H1 (cell line): ENCODE measurements at regions not wholly inside any gene's neighbourhood (a gene's known extent, or its start where the extent isn't known, plus 50 kb on each side); places are given as distances from the start of the nearest gene placed in this dataset.

Source experiments
- CTCF ChIA-PET: fragments of 300-600 bp; sonication (Branson Sonifier 250); formaldehyde crosslinking; loops from one replicate; lab custom pipeline; 2021; ENCODE audit not compliant: partially characterized antibody; lab: Charles Lee
- POLR2A ChIA-PET: fragments of 300-600 bp; sonication (Branson Sonifier 250); formaldehyde crosslinking; loops from one replicate; lab custom pipeline; 2021; ENCODE audit warnings: inconsistent platforms; ENCODE audit not compliant: partially characterized antibody; lab: Charles Lee
- DNase-seq, 2 experiments: peaks; one replicate each; pipeline versions ENCODE4 v3.0.0 to v3.0.0-alpha.2; 2010 to 2022; ENCODE audit warnings: low spot score in 2 of 2, low read depth in 1 of 2, mixed read lengths in 1 of 2
- FAIRE-seq: peaks from 2 replicates; lab custom pipeline; 2011; peaks lifted over from hg19 to GRCh38; lab: Jason Lieb, UNC
- H2AFZ ChIP-seq: 2 replicates; pipeline ENCODE4 v1.8.1; 2012; ENCODE audit warnings: low read length, inconsistent platforms
- H2AK5ac ChIP-seq: 2 replicates; pipeline ENCODE4 v1.6.1; 2013; ENCODE audit warnings: low read depth, low read length
- H2BK120ac ChIP-seq: replicated peaks from 2 replicates; pipeline ENCODE3; 2013; ENCODE audit warnings: low read depth, low read length, inconsistent platforms
- H2BK12ac ChIP-seq: 2 replicates; pipeline ENCODE4 v1.6.1; 2013; ENCODE audit warnings: low read depth, low read length
- H2BK15ac ChIP-seq: 2 replicates; pipeline ENCODE4 v1.6.1; 2013; ENCODE audit warnings: low read length
- H2BK20ac ChIP-seq: 2 replicates; pipeline ENCODE4 v1.6.1; 2013; ENCODE audit warnings: low read length
- H2BK5ac ChIP-seq: 2 replicates; pipeline ENCODE4 v1.6.1; 2013; ENCODE audit warnings: low read depth, low read length
- H3K14ac ChIP-seq: 2 replicates; pipeline ENCODE4 v1.6.1; 2013; ENCODE audit warnings: inconsistent platforms; ENCODE audit not compliant: insufficient read length
- H3K18ac ChIP-seq: 2 replicates; pipeline ENCODE4 v1.6.1; 2013; ENCODE audit warnings: low read length; ENCODE audit errors: extremely low read depth
- H3K23ac ChIP-seq: 2 replicates; pipeline ENCODE4 v1.6.1; 2013; ENCODE audit warnings: inconsistent platforms; ENCODE audit not compliant: insufficient read length
- H3K23me2 ChIP-seq: 2 replicates; pipeline ENCODE4 v1.6.1; 2013; ENCODE audit warnings: low read depth, low read length
- H3K27ac ChIP-seq: 2 replicates; pipeline ENCODE4 v1.6.1; 2011; ENCODE audit warnings: low read depth, low read length, inconsistent platforms
- H3K27me3 ChIP-seq, 4 experiments: replicated peaks in 1 of 4; 1 replicate in 1 of 4; 2 replicates in 3 of 4; pipeline versions ENCODE4 v1.6.1 to v1.8.1; 2011 to 2013; ENCODE audit warnings: low read length in 3 of 4, mild to moderate bottlenecking in 3 of 4, inconsistent platforms in 2 of 4, mixed read lengths in 2 of 4, moderate library complexity in 1 of 4; ENCODE audit not compliant: control insufficient read depth in 3 of 4, insufficient read depth in 3 of 4; ENCODE audit errors: extremely low read depth in 1 of 4
- H3K36me3 ChIP-seq, 4 experiments: 2 replicates each; pipeline versions ENCODE4 v1.6.1 to v1.8.1; 2011 to 2013; ENCODE audit warnings: mild to moderate bottlenecking in 4 of 4, low read length in 3 of 4, moderate library complexity in 2 of 4, control low read depth in 1 of 4, inconsistent platforms in 1 of 4; ENCODE audit not compliant: insufficient read depth in 4 of 4, control insufficient read depth in 2 of 4
- H3K4ac ChIP-seq: replicated peaks from 2 replicates; pipeline ENCODE3; 2013; ENCODE audit warnings: low read length, low read depth, mixed read lengths, inconsistent platforms; ENCODE audit not compliant: insufficient read length
- H3K4me1 ChIP-seq, 4 experiments: replicated peaks in 1 of 4; 1 replicate in 1 of 4; 2 replicates in 3 of 4; pipeline versions ENCODE4 v1.6.1 to v1.8.1; 2011 to 2013; ENCODE audit warnings: low read length in 3 of 4, inconsistent platforms in 2 of 4, mixed read lengths in 1 of 4; ENCODE audit not compliant: insufficient read depth in 4 of 4, control insufficient read depth in 3 of 4
- H3K4me2 ChIP-seq, 2 experiments: 2 replicates each; pipeline versions ENCODE4 v1.6.1 to v1.8.1; 2011 to 2013; ENCODE audit warnings: low read depth in 2 of 2, low read length in 2 of 2, control low read depth in 1 of 2, inconsistent platforms in 1 of 2, mild to moderate bottlenecking in 1 of 2; ENCODE audit not compliant: insufficient read depth in 1 of 2
- H3K4me3 ChIP-seq, 4 experiments: fragments of 200-600, 300-600 bp in 1 of 4; sonication (generic), shearing (Covaris generic), sonication (Bioruptor Twin) in 1 of 4; 2 replicates each; pipeline versions ENCODE4 v1.5.1 to v1.8.1; 2011 to 2016; ENCODE audit warnings: low read length in 4 of 4, low read depth in 3 of 4, control low read depth in 2 of 4, inconsistent platforms in 2 of 4, mild to moderate bottlenecking in 2 of 4, mixed read lengths in 1 of 4, moderate library complexity in 1 of 4; ENCODE audit not compliant: insufficient read depth in 2 of 4; ENCODE audit errors: extremely low read depth in 1 of 4
- H3K56ac ChIP-seq: replicated peaks from 2 replicates; pipeline ENCODE3; 2013; ENCODE audit warnings: low read depth, mild to moderate bottlenecking, mixed read lengths, low read length, inconsistent platforms; ENCODE audit not compliant: insufficient read length
- H3K79me1 ChIP-seq: 2 replicates; pipeline ENCODE4 v1.6.1; 2013; ENCODE audit warnings: low read depth, low read length, control low read depth
- H3K79me2 ChIP-seq, 2 experiments: 2 replicates each; pipeline versions ENCODE4 v1.6.1 to v1.8.1; 2012 to 2013; ENCODE audit warnings: low read length in 2 of 2, mild to moderate bottlenecking in 2 of 2, inconsistent platforms in 1 of 2; ENCODE audit not compliant: insufficient read depth in 2 of 2, control insufficient read depth in 1 of 2
- H3K9ac ChIP-seq, 4 experiments: replicated peaks in 1 of 4; 1 replicate in 1 of 4; 2 replicates in 3 of 4; pipeline versions ENCODE4 v1.6.1 to v1.8.1; 2011 to 2013; ENCODE audit warnings: low read depth in 3 of 4, low read length in 3 of 4, control low read depth in 2 of 4, mild to moderate bottlenecking in 2 of 4, moderate library complexity in 2 of 4, inconsistent platforms in 1 of 4; ENCODE audit errors: extremely low read depth in 1 of 4
- H3K9me3 ChIP-seq, 2 experiments: 2 replicates each; pipeline versions ENCODE4 v1.6.1 to v1.8.1; 2012 to 2013; ENCODE audit warnings: mild to moderate bottlenecking in 2 of 2, moderate library complexity in 2 of 2, control low read depth in 1 of 2, inconsistent platforms in 1 of 2, low read depth in 1 of 2, low read length in 1 of 2, mixed read lengths in 1 of 2; ENCODE audit not compliant: insufficient read depth in 2 of 2
- H4K20me1 ChIP-seq, 2 experiments: replicated peaks in 1 of 2; 2 replicates each; pipeline versions ENCODE3 to v1.8.1; 2011 to 2013; ENCODE audit warnings: inconsistent platforms in 2 of 2, low read length in 2 of 2, mild to moderate bottlenecking in 1 of 2; ENCODE audit not compliant: insufficient read depth in 2 of 2, control insufficient read depth in 1 of 2
- H4K5ac ChIP-seq: 2 replicates; pipeline ENCODE4 v1.6.1; 2013; ENCODE audit warnings: low read length, low read depth, mixed read lengths, inconsistent platforms; ENCODE audit not compliant: insufficient read length
- H4K8ac ChIP-seq: 2 replicates; pipeline ENCODE4 v1.8.0; 2013; ENCODE audit warnings: mild to moderate bottlenecking, moderate library complexity, low read length, inconsistent platforms; ENCODE audit not compliant: insufficient read depth; ENCODE audit errors: extremely low read depth
- H4K91ac ChIP-seq: replicated peaks from 2 replicates; pipeline ENCODE3; 2013; ENCODE audit warnings: low read length, mixed read lengths, inconsistent platforms; ENCODE audit not compliant: insufficient read length
- CBX8 ChIP-seq: fragments of 300-800, 300-1000 bp; sonication (generic); IDR thresholded peaks from 2 replicates; pipeline ENCODE4 v1.7.1; 2016; ENCODE audit warnings: low read depth, low read length, borderline replicate concordance
- RFX5 ChIP-seq: IDR thresholded peaks from 2 replicates; pipeline ENCODE4 v1.6.1; 2011; ENCODE audit warnings: low read depth, low read length, improper control_type of control experiment, borderline replicate concordance
- RNF2 ChIP-seq: fragments of 200-900, 300-1000 bp; sonication (generic); IDR thresholded peaks from 2 replicates; pipeline ENCODE4 v1.7.1; 2016; ENCODE audit warnings: borderline replicate concordance, low read depth, mild to moderate bottlenecking, antibody characterized with exemption, low read length; ENCODE audit not compliant: poor library complexity, severe bottlenecking; ENCODE audit errors: missing control alignments
- SP1 ChIP-seq: IDR thresholded peaks from 2 replicates; pipeline ENCODE4 v1.6.1; 2011; ENCODE audit warnings: low read depth, low read length
- TBP ChIP-seq: IDR thresholded peaks from 2 replicates; pipeline ENCODE4 v1.6.1; 2011; ENCODE audit warnings: low read depth, low read length, improper control_type of control experiment
- WGBS, 2 experiments: shearing (Covaris generic) in 1 of 2; methylation state at CpG; one replicate each; pipeline versions ENCODE4 v1.1.6 to v1.1.7; 2013 to 2015; ENCODE audit warnings: low lambda C conversion rate in 2 of 2, mixed read lengths in 2 of 2, inconsistent platforms in 1 of 2, low coverage in 1 of 2, missing lambda C conversion rate in 1 of 2; ENCODE audit not compliant: insufficient replicate concordance in 2 of 2, insufficient coverage in 1 of 2, insufficient read length in 1 of 2; ENCODE audit errors: extremely low coverage in 1 of 2, missing lambda C conversion rate in 1 of 2; 5-methylcytosine and 5-hydroxymethylcytosine counted together
- TF ChIP-seq, protein P1 (sequence below): IDR thresholded peaks from 2 replicates; pipeline ENCODE4 v1.6.1; 2012; ENCODE audit warnings: inconsistent platforms

DNA sequence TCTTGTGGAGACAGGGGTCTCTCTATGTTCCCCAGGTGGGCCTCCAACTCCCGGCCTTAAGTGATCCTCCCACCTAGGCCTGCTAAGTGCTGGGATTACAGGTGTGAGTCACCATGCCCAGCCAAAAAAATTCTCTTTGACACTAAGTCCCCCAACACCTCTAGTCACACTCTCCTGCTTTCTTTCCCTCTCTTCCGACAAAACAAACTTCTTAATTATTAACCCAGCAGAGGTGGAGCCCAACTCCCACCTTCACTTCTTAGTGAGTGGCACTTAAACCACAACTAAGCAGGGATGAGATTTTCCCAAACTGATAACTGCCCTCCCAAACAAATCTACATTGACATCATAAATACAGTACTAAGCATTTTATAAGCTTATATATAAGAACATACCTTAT lies 60.5 kb upstream of the PMAIP1 start:
- Histone ChIP-seq H2BK5ac (no peak overlapping the region), H3K9me3 (no peaks in the 10 kb centered on the region), H4K5ac (no peak overlapping the region), H3K4me2 (no peak overlapping the region), H3K56ac (no peak overlapping the region), H4K20me1 (no peaks in the 10 kb centered on the region), H3K23me2 (0 out of 2 replicates have a peak, but pooled peaks cover 1% of the 10 kb centered on the region), H3K79me1 (no peaks in the 10 kb centered on the region), H2BK120ac (no peak overlapping the region), H4K8ac (no peak overlapping the region), H2AK5ac (no peak overlapping the region), H3K79me2 (no peaks in the 10 kb centered on the region), H2BK12ac (no peak overlapping the region), H3K9ac (no peak overlapping the region), H3K36me3 (no peaks in the 10 kb centered on the region), H2BK20ac (no peak overlapping the region), H2BK15ac (no peak overlapping the region), H3K27ac (no peak overlapping the region), H3K18ac (no peak overlapping the region), H4K91ac (no peak overlapping the region), H3K4me3 (no peak overlapping the region), H3K4ac (no peak overlapping the region), H3K27me3 (no peaks in the 10 kb centered on the region), H3K14ac (no peak overlapping the region), H3K23ac (no peak overlapping the region), H2AFZ (no peak overlapping the region), H3K4me1 (peaks cover 0 to 12% (median 7%) of the 10 kb centered on the region in 4 experiments; a peak in 5 of 7 replicates)
- DNase-seq (no peak), FAIRE-seq (no peak)
- ChIA-PET CTCF (interaction anchor here (0.6 to 7.1 kb wide), 7 partner anchors 16 to 281 kb away, joined by 3 to 40 read pairs (median 4); no protein-coding TSS in a partner anchor), POLR2A (interaction anchor here (0.6 to 6.8 kb wide), 3 partner anchors 46 to 1500 kb away, joined by 3 to 69 read pairs (median 3); partner anchors contain the start of gene PMAIP1)
- WGBS, 2 experiments: 96 to 100% methylated on average over 1 to 2 of the region's 2 CpGs
- TF ChIP-seq, protein P1, sequence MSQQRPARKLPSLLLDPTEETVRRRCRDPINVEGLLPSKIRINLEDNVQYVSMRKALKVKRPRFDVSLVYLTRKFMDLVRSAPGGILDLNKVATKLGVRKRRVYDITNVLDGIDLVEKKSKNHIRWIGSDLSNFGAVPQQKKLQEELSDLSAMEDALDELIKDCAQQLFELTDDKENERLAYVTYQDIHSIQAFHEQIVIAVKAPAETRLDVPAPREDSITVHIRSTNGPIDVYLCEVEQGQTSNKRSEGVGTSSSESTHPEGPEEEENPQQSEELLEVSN: no peak
- no peak for TF ChIP-seq SP1
- no peak for TF ChIP-seq RNF2
- no peak for TF ChIP-seq RFX5
- no peak for TF ChIP-seq TBP
- no peak for TF ChIP-seq CBX8
